ENCODE measurements at regions not wholly inside any gene's neighbourhood (a gene's known extent, or its start where the extent isn't known, plus 50 kb on each side); places are given as distances from the start of the nearest gene placed in this dataset.

DNA sequence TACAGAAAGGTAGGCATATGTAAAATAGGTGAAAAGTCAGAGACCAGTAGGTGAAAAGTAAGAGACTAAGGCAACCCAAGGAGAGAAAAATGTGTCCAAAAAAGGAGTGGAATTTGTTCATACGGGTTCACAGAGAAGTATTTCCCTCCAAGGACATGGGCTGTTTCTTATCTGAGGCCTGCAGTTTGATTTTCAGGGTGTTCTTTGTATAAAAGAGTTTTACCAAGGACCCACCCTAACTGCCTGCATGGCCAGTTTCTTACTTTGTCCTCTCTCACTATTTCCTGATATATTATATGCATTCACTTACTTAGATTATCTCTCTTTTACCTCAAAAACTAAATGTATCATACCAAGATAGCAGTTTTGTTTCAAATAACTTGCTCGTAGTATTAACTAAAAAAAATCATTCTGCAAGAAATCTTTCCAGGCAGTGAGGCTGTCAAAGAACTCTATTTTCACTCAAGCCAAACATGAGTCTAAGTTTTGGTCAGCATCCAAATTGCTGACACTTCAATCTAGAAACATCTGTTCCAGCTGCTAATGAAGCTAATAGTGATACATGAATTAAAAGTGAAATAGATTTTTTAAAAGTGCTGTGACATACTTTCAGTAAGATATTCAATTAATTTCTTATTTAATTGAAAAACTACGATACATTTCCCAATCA lies 141.4 kb upstream of the SGCG start:
- intact Hi-C loops (cut with micrococcal nuclease), result no loop called here
- no peaks in the 10 kb centered on the region for H3K9me3 Mint-ChIP-seq (ENCODE audit: insufficient read depth)
- Histone ChIP-seq H3K27ac (ENCODE audit: low read length in 2 of 2) (no peak overlapping the region), H4K20me1 (ENCODE audit: control insufficient read depth, insufficient read depth, low read length, poor library complexity, severe bottlenecking) (no peaks in the 10 kb centered on the region), H3K36me3 (replicated peaks in 1 of 2; ENCODE audit: control extremely low read depth in 1 of 2, control insufficient read depth in 1 of 2, extremely low read depth in 1 of 2, insufficient read depth in 2 of 2, low read length in 1 of 2) (no peaks in the 10 kb centered on the region), H3K4me1 (ENCODE audit: control insufficient read depth in 2 of 2, insufficient read depth in 2 of 2, low read length in 2 of 2) (no peaks in the 10 kb centered on the region), H3K9me3 (ENCODE audit: control extremely low read depth in 1 of 3, control insufficient read depth in 2 of 3, insufficient read depth in 1 of 3, low read length in 2 of 3) (no peaks in the 10 kb centered on the region), H2AFZ (ENCODE audit: insufficient read depth, low read depth, low read length, poor library complexity, severe bottlenecking) (no peak overlapping the region), H3K79me2 (ENCODE audit: control insufficient read depth, insufficient read depth, low read length) (no peaks in the 10 kb centered on the region), H3K4me3 (ENCODE audit: control extremely low read depth in 1 of 5, extremely low read depth in 1 of 5, insufficient read depth in 1 of 5, low read depth in 2 of 5, low read length in 4 of 5) (no peak overlapping the region), H3K27me3 (replicated peaks in 1 of 4; ENCODE audit: control extremely low read depth in 1 of 4, control insufficient read depth in 3 of 4, insufficient read depth in 4 of 4, low read length in 3 of 4) (no peaks in the 10 kb centered on the region), H3K9ac (ENCODE audit: low read length) (no peak overlapping the region), H3K4me2 (replicated peaks; ENCODE audit: low read depth, low read length, poor library complexity, severe bottlenecking) (no peak overlapping the region)
- TF ChIP-seq EZH2 (IDR thresholded peaks at IDR 0.05; ENCODE audit: borderline replicate concordance, insufficient read depth, low read depth, low read length, poor library complexity, severe bottlenecking), result no peak
- TF ChIP-seq, protein P1, sequence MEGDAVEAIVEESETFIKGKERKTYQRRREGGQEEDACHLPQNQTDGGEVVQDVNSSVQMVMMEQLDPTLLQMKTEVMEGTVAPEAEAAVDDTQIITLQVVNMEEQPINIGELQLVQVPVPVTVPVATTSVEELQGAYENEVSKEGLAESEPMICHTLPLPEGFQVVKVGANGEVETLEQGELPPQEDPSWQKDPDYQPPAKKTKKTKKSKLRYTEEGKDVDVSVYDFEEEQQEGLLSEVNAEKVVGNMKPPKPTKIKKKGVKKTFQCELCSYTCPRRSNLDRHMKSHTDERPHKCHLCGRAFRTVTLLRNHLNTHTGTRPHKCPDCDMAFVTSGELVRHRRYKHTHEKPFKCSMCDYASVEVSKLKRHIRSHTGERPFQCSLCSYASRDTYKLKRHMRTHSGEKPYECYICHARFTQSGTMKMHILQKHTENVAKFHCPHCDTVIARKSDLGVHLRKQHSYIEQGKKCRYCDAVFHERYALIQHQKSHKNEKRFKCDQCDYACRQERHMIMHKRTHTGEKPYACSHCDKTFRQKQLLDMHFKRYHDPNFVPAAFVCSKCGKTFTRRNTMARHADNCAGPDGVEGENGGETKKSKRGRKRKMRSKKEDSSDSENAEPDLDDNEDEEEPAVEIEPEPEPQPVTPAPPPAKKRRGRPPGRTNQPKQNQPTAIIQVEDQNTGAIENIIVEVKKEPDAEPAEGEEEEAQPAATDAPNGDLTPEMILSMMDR (IDR thresholded peaks at IDR 0.05), result no peak
- no peak overlapping the region for H3K27ac Mint-ChIP-seq
- H3K27me3 Mint-ChIP-seq, result no peaks in the 10 kb centered on the region
- CTCF ChIA-PET, result no interaction called here
- ATAC-seq (ENCODE audit: low read depth), result no peak
- 14% methylated on average over 1 of the region's 3 CpGs for WGBS (ENCODE audit: insufficient coverage)
- no peaks in the 10 kb centered on the region for H3K4me1 Mint-ChIP-seq
- H3K4me3 Mint-ChIP-seq, result no peak overlapping the region
- DNase-seq, result no peak
- POLR2A ChIA-PET, result no interaction called here

DNA sequence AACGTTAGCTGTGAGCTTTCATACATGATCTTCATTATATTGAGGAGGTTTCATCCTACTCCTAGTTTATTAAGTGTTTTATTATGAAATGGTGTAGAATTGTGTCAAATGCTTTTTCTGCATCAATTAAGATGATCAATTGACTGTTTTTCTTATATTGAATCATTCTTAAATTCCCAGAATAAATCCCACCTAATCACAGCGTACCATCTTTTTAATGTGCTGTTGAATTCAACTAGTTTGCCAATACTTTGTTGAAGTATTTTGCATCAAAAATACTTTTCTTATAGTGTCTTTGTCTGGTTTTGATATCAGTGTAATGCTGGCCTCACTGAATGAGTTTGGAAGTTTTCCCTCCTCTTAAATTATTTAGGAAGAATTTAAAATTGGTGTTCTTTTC lies 138.6 kb upstream of the SGCG start:
- Histone ChIP-seq H3K4me3 (ENCODE audit: control extremely low read depth in 1 of 5, extremely low read depth in 1 of 5, insufficient read depth in 1 of 5, low read depth in 2 of 5, low read length in 4 of 5) (no peak overlapping the region), H3K4me2 (replicated peaks; ENCODE audit: low read depth, low read length, poor library complexity, severe bottlenecking) (no peak overlapping the region), H3K4me1 (ENCODE audit: control insufficient read depth in 2 of 2, insufficient read depth in 2 of 2, low read length in 2 of 2) (no peaks in the 10 kb centered on the region), H4K20me1 (ENCODE audit: control insufficient read depth, insufficient read depth, low read length, poor library complexity, severe bottlenecking) (no peaks in the 10 kb centered on the region), H3K36me3 (replicated peaks in 1 of 2; ENCODE audit: control extremely low read depth in 1 of 2, control insufficient read depth in 1 of 2, extremely low read depth in 1 of 2, insufficient read depth in 2 of 2, low read length in 1 of 2) (no peaks in the 10 kb centered on the region), H3K79me2 (ENCODE audit: control insufficient read depth, insufficient read depth, low read length) (no peaks in the 10 kb centered on the region), H3K27me3 (replicated peaks in 1 of 4; ENCODE audit: control extremely low read depth in 1 of 4, control insufficient read depth in 3 of 4, insufficient read depth in 4 of 4, low read length in 3 of 4) (peaks cover 0 to 4% (median 0%) of the 10 kb centered on the region in 4 experiments), H3K9me3 (ENCODE audit: control extremely low read depth in 1 of 3, control insufficient read depth in 2 of 3, insufficient read depth in 1 of 3, low read length in 2 of 3) (no peaks in the 10 kb centered on the region), H3K27ac (ENCODE audit: low read length in 2 of 2) (no peak overlapping the region), H3K9ac (ENCODE audit: low read length) (no peak overlapping the region), H2AFZ (ENCODE audit: insufficient read depth, low read depth, low read length, poor library complexity, severe bottlenecking) (no peak overlapping the region)
- DNase-seq (no peak), ATAC-seq (ENCODE audit: low read depth) (no peak)
- no CpG with 5 or more reads among the region's 2 CpGs for WGBS (ENCODE audit: insufficient coverage)
- TF ChIP-seq, protein P1 (IDR thresholded peaks at IDR 0.05), result no peak
- no peaks in the 10 kb centered on the region for H3K9me3 Mint-ChIP-seq (ENCODE audit: insufficient read depth)
- H3K4me3 Mint-ChIP-seq, result no peak overlapping the region
- H3K27me3 Mint-ChIP-seq, result no peaks in the 10 kb centered on the region
- H3K4me1 Mint-ChIP-seq, result no peaks in the 10 kb centered on the region
- H3K27ac Mint-ChIP-seq, result no peak overlapping the region
- ChIA-PET POLR2A (no interaction called here), CTCF (no interaction called here)
- intact Hi-C loops (cut with micrococcal nuclease), result no loop called here

Measured in B cell (primary cell).